PFSK-1 (cell line): ENCODE measurements at regions not wholly inside any gene's neighbourhood (a gene's known extent, or its start where the extent isn't known, plus 50 kb on each side); places are given as distances from the start of the nearest gene placed in this dataset.

ENCODE experiments used
- FOXP2 ChIP-seq: optimal IDR thresholded peaks from 2 replicates; pipeline ENCODE3; 2011; ENCODE audit warnings: borderline replicate concordance, control low read depth, inconsistent platforms; ENCODE audit not compliant: insufficient read depth; ENCODE audit errors: extremely low read length, extremely low read depth
- POLR2AphosphoS5 ChIP-seq: IDR thresholded peaks from 2 replicates; pipeline ENCODE4 v1.6.1; 2012; ENCODE audit warnings: low read depth, mild to moderate bottlenecking, control low read depth, low read length, moderate library complexity
- REST ChIP-seq, 2 experiments: IDR thresholded peaks; 2 replicates each; pipeline versions ENCODE4 v1.6.1 to v1.8.0; 2011 to 2012; ENCODE audit warnings: low read depth in 2 of 2, low read length in 2 of 2, control low read depth in 1 of 2, inconsistent platforms in 1 of 2, mild to moderate bottlenecking in 1 of 2, moderate library complexity in 1 of 2; ENCODE audit not compliant: insufficient read depth in 1 of 2
- SIN3A ChIP-seq: IDR thresholded peaks from 2 replicates; pipeline ENCODE4 v1.6.1; 2012; ENCODE audit warnings: mild to moderate bottlenecking, low read length, moderate library complexity, borderline replicate concordance; ENCODE audit not compliant: insufficient read depth
- TAF1 ChIP-seq: IDR thresholded peaks from 2 replicates; pipeline ENCODE4 v1.6.1; 2012; ENCODE audit warnings: low read length, control low read depth, borderline replicate concordance; ENCODE audit not compliant: insufficient read depth

DNA sequence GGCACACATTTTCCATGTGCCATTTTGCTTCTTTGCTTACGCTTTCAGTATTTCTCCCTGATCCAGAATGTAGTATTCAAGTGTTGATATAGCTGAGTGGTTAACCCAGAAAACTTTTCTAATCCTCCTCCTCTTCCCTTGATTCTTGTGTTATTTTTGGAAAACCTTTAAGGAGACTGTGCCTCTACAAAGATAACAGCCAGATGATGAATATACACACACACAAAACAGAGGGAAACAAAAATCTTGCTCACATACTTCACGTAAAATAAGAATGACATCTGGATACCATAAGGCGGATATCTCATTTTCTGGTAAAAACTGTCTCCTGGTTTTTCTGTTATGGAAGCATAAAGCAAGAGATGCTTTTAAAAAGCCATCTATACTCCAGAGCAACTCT, 295.8 kb upstream of the THBS1 start:
- TF ChIP-seq SIN3A = no peak
- TF ChIP-seq FOXP2 = no peak
- no peak for TF ChIP-seq POLR2AphosphoS5
- no peak for TF ChIP-seq REST (IDR thresholded peaks at IDR 0.05; ENCODE audit: insufficient read depth in 1 of 2, low read depth in 2 of 2, low read length in 2 of 2)
- TF ChIP-seq TAF1 = no peak

DNA sequence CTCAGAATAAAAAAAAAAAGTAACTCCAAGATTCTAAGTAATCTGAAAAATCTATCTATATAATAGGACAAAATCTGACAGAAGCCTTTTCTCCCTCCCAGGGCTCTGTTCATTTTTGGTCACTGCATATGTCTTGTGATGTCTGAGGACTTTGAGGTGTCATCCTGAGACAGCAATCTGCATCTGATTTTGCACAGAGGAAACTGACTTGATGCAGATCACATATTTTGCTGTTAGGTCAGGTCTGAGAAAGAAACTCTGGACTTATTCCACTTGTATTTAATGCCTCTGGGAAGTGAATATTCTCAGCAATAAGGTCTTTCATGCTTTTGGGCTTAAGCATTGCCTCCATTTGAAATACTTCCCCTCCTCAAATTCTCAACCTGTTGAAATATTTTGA, 295.2 kb upstream of the THBS1 start:
- TF ChIP-seq TAF1 (no peak), POLR2AphosphoS5 (no peak), FOXP2 (no peak), REST (IDR thresholded peaks at IDR 0.05; ENCODE audit: insufficient read depth in 1 of 2, low read depth in 2 of 2, low read length in 2 of 2) (no peak), SIN3A (no peak)

DNA sequence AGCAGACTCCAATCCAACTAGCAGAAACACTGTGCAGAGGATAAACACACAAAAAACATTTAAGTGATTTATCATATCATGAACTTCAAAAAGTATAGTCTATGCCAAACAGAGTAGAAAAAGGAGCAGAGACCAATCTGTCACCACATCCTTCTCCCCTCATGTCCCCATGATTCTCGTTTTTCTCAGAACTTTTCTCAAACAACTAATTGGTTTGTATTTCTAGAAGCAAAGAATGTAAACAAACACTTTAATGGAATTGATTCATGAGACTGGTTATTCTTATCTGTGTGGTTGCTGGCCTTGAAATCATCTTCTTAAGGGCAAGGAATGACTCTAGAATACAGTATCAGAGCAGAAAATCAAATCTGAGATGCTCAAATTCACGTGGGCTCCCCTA, 294.2 kb upstream of the THBS1 start:
- TF ChIP-seq SIN3A (no peak), REST (IDR thresholded peaks at IDR 0.05; ENCODE audit: insufficient read depth in 1 of 2, low read depth in 2 of 2, low read length in 2 of 2) (no peak), FOXP2 (no peak), TAF1 (no peak), POLR2AphosphoS5 (no peak)

GRCh38 chr15:39287322-39288195, 293.3 kb upstream of the THBS1 start:
- TF ChIP-seq POLR2AphosphoS5 (no peak), FOXP2 (no peak), SIN3A (no peak), REST (IDR thresholded peaks at IDR 0.05; ENCODE audit: insufficient read depth in 1 of 2, low read depth in 2 of 2, low read length in 2 of 2) (no peak), TAF1 (no peak)
